ENCODE measurements at regions not wholly inside any gene's neighbourhood (a gene's known extent, or its start where the extent isn't known, plus 50 kb on each side); places are given as distances from the start of the nearest gene placed in this dataset.

DNA sequence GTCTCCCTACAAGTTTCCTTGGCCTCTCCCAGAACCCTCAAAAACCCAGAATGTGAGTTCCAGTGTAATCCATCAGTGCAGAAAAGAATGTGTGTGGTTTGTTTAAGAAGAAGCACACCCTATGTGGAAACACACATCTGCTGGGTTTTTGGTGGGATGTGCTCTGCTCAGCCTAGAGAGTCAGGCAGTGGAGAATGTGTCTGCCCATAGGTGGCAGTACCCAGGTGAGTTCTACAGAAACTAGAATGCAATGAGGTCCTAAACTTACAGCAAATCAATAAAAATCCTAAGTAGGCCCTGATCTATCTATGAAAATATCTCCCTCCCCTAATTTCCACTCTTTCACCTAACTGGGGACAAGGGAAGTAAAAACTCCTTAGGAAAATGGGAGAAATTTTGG, 437.3 kb downstream of the DHX35 start:
- TF ChIP-seq, protein P1, sequence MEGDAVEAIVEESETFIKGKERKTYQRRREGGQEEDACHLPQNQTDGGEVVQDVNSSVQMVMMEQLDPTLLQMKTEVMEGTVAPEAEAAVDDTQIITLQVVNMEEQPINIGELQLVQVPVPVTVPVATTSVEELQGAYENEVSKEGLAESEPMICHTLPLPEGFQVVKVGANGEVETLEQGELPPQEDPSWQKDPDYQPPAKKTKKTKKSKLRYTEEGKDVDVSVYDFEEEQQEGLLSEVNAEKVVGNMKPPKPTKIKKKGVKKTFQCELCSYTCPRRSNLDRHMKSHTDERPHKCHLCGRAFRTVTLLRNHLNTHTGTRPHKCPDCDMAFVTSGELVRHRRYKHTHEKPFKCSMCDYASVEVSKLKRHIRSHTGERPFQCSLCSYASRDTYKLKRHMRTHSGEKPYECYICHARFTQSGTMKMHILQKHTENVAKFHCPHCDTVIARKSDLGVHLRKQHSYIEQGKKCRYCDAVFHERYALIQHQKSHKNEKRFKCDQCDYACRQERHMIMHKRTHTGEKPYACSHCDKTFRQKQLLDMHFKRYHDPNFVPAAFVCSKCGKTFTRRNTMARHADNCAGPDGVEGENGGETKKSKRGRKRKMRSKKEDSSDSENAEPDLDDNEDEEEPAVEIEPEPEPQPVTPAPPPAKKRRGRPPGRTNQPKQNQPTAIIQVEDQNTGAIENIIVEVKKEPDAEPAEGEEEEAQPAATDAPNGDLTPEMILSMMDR (IDR thresholded peaks at IDR 0.05) = no peak
- no peak for TF ChIP-seq POLR2A (IDR thresholded peaks at IDR 0.05)
